Occipital lobe (tissue), 1 donor: ENCODE measurements at regions not wholly inside any gene's neighbourhood (a gene's known extent, or its start where the extent isn't known, plus 50 kb on each side); places are given as distances from the start of the nearest gene placed in this dataset.

Experiments used
- DNase-seq: peaks from one replicate; lab custom pipeline; 2025; lab: John Stamatoyannopoulos, UW

DNA sequence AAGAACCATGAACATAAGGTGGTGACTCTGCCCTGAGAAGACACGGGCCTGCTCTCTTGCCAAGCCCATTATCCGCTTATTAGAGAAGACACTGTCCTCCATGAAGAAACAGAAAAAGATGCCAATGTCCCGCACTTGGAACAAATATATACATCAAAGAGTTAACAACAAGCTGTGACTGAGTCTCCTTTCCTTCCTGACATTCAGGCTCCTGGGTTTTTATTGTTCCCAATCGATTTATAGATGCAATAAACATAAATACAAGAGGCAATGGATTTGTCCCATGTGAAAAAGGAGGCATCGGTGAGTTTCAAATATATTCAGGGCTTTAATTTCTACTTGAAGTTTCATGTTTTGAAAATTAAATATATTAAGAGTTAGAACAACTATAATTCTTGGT is 169.2 kb upstream of the CPEB2 start:
- no peak for DNase-seq

DNA sequence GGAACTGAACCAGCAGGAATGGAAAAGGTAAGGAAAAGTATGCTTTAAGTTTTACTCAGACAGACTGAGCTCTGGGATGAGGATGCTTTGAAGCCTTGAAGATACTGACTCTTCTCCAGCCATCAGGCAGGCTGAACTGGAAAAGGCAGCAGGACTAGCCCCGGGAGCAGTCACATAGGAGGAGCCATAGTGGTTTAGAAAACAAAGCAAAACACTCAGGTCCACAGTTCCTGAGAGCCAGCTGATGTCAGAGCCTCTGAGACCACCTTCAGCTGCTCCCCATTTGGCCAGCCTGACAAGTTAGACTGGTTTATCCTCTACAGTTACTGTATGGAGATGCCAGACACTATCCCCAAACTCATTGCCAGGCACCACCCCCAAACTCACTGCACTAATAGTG is 167.9 kb upstream of the CPEB2 start:
- no peak for DNase-seq

DNA sequence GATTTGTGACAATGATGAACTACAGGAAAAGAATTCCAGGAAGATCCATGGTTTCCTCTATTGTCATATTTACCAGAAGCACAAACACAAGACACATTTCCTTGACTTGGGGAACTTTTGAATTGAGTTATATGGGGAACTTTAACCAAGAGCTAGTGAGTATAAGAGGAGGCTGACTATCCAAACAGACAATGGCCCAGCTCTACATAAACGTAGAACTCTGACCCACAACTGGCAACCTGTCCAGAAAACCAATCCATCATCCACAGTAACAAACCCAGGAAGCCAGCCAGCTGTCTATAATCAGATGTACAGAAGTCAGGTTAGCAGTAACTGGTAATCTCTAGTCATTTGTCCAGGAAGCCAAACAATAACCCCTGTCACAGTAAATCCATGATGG is 167.0 kb upstream of the CPEB2 start:
- DNase-seq: no peak

DNA sequence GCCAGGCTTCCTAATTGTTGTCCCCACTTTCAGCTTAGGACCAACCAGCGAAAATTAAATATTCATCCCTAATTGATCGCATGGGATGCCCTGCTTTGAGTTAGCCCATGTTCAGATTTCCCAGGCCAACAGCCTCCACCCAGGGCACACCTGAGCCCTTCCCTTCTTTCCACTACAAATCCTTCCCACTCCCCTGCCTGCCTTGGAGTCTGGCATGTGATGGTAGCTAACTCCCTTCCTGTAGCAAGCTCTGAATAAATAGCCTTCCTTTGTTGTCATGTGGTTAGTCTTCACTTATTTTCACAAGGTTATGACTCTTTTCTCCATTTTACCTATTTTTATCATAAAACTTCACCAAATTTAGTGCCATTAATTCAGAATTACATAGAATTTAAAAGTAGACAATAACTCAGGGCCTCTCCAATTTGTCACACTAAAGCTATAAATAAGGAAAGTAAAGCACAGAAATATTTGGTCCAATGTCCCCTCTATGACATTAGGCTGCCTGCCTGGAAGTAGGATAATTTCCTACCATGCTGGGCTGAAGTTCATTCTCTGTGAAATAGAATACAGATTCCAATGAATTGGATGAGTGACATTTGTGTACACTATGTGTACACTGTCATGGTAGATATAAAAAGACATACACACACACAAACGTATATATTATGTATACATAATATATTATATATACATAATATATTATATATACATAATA is 166.4 kb upstream of the CPEB2 start:
- no peak for DNase-seq

DNA sequence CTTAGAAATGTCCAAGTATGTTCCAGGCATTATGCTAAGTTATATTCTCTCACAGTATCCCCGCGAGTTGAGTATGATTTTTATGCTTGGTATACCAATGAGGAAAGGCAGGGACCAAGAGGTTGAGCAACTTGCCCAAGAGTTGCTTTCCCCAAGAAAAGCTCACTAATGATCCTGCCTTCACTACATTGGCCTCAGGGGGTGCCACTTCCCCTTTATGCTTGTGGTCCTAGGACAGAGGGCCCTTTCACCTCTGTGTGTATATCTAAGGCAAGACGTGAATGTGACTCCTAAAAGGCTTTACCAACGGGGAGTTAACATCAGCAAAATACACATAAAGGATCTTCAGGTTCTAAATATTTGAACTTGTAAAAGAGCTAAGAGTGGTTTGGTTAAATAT is 164.4 kb upstream of the CPEB2 start:
- DNase-seq: no peak

DNA sequence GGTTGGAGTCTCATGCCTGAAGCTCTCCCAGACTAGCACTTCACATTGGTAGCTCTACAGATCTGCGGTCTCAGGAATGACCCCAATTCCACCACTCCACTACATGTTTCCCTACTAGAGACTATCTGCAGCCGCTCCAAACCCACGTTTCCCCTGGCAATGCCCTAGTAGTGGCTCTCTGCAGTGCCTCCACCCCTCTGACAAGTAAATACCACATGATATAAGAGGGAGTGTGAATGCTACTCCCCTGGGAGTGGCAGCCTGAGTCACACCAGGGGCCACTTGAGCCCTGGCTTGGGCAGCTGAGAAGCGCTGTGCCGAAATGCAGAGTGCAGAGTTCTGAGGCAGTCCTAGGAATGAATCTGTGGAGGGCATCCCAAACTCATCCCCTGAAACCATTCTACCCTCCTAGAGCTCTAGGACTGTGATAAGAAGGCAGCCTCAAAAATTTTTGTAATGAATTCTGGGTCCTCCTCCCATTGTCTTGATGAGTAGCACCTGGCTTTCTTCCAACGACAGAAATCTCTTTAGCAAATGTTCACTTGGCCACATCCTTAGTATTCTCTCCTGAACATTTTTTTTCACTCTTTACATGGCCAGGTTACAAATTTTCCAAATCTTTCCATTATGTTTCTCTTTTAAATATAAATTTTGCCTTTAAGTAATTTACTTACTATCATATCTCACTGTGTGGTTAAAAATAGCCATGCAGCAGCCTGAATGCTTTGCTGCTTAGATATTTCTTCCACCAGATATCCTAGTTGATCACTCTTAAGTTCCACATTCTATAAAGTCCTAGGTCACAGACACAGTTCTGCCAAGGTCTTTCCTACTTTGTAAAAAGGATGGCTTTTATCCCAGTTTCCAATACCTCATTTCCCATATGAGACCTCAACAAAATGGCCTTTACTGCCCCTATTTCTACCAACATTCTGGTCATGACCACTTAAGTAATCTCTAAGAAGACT is 160.2 kb upstream of the CPEB2 start:
- no peak for DNase-seq

DNA sequence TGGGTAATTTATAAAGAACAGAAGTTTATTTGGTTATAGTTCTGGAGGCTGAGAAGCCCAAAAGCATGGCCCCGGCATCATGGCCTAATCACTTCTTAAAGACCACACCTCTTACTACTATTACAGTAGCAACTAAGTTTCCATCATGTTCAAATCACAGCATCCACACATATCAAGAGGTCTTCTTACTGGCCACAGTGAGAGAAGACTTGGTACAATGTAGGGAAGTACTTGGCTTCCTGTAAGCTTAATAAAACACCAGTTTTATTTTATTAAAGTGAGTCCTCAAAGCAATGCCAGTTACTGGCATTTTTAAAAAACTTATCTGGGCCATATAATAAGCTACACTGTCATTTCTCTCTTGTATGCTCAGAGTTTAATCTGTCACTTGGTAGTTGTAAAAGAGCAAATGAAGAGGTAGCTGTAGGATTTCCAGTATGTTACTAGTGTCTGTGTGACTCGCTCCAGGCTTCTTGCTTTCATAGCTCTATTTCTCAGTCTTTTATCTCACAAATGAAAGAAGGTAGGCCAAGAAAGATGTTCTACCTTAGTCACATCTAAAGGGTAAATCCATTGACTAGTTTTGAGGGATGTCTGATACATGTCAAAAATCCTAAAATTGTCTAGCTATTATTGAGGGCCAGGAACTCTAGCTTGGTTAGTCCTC is 159.2 kb upstream of the CPEB2 start:
- DNase-seq: no peak

DNA sequence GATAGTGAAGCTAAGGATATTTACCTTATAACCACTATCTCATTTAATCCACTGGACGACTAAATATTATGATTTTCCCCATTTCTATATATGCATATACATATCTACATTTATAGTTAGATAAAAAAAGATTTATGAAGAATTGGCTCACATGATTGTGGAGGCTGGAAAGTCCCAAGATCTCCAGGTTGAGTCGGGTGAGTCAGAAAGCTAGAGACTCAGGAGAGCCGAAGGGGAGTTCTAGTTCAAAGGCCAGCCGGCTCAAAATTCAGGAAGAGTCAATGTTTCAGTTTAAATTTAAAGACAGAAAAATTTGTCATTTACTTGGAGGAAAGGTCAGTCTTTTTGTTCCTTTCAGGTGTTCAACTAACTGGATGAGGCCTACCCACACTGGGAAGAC is 158.2 kb upstream of the CPEB2 start:
- DNase-seq: no peak

DNA sequence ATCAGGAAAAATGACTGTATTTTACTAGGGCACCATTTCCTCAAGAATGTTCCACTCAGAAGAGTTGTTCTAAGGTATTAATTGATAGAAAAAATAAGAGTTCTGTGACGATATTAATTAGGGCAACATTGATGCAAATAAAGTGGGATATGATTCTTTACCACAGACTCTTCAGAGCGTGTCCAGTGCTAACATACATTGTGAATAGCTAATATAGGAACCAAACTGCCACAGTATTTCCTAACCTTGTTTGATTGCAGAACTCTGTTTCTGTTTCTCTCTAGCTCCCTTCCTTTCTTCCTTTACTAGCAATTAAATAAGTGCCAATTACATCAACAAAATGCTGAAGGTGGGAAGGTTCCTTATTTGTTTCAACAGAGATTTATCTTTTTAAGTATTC is 154.1 kb upstream of the CPEB2 start:
- DNase-seq: no peak

DNA sequence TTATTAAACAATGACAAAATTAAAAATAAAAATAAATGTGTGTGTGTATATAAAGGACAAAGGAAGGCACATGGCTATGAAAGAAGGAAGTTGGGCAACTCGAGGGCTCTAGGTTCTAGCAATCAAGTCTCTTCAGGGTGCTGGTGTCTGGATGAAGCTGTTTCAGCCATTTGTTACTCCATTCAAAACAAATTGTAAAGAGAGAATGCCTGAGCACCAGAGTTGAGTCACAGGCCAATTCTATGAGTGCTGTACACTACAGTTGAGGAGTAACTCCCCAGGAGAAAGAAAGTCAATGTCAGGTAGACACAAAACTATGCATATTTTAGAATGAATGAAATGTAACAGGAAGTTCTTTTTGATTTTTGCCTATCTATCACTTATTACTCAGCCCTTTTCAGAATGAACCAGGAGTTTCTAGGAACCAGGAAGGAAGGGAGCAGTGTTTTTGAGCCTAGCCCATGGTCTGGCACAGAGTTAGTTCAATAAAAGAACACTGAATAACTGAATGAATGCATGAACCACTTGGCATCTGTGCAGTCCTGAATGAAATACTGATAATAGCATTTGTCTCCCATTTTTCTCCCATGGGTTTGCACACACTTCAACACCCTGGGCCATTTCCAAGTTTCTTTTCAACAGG is 151.7 kb upstream of the CPEB2 start:
- no peak for DNase-seq

DNA sequence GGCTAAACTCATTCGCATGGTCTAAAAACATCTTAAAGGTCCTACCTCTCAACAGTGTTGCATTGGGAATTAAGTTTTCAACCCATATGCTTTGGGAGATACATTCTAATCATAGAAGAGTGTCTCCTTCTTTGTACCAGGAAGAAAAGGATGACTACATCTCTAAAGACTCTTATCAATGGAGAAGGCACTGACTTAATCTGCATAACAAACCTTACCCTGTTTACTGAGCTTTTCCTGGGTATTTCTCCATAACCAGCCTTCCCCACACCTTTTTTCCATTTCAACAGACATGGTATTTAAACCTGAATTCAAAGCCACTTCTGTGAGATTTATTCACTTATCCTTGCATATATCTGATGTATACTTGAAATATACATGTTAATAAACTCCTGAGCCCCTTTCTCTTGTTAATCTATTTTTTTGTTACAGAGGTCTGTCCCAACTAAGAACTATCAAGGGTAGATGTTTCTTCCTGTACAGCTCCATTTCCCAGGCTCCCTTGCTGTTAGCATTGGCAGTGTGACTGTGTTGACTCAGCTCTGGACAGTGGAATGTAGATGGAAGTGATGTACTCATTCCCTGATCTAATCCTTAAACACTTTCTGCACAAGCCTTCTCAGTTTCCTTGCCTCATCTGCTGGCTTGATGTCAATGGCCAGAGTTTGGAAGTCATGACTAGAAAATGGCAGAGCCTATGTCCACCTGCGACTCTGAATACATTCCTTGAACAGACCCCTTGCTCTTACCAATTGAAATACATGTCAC is 148.9 kb upstream of the CPEB2 start:
- no peak for DNase-seq

DNA sequence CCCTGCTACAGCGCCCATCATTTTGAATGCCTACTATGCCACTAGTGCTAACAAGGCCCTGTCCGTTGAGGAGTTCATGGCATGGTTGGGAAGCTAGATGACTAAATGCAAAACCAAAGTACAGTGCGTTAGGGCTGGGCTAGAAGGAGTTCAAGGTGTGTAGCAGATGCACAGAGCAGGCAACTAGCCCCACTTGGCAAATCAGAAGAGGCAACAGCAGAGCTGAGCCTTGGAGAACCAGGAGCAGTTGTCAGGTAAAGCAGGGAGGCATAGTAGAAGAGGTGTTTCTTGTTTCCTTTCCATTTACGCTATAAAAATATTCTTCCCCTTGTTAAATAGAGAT is 146.6 kb upstream of the CPEB2 start:
- DNase-seq: no peak

DNA sequence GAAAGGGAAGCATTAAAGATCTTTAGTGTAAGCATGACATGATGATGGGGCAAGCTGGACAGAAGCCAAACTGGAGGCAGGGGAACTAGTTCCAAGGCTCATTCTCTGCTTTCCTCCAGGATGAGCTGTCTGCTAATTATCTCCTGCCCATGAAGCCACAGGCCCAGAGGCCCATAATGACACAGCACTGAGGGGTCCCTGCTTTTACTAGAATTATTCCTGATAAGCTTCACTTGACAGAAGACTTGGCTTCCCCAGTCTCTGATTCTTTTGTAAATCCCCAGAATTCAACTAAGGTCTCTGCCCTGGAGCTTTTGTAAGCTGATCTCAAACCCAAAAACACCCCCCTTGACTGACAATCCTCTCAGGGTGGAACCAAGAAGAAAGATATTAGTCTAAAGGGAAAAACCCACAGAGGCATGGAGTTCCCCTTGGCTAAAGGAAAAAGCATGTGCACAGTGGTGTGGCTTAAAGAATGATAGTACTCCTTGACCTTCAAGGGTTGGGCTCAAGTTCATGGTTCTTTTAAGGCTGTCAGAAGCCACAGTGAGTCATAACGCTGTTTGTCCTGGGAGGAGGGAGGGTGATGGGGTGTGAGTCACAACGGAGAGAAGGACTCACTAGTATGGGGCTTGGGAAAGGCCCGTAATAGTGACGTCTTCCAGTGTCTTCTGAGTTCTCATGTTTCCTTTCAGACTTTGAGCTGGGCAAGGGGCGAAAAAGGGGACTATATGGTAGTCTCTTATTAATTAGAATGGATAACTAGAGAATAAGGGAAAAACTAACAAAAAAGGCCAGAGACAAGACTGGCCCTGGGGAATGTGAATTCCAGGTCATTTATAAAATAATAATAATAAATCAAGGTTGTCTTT is 146.0 kb upstream of the CPEB2 start:
- DNase-seq: no peak

DNA sequence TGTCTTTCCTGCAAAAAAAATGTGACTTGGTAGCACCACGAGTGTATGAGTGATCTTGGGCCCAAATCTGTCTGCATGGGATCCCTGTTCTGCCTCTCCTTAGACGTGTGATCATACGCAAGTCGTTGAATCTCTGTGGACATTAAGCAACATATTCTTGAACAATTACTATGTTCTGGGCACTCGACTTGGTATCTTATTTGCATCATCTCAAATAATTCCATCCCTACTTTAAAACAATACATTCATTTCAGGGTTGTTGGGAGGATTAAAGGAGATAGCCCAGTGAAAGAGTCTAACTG is 145.4 kb upstream of the CPEB2 start:
- DNase-seq: no peak

DNA sequence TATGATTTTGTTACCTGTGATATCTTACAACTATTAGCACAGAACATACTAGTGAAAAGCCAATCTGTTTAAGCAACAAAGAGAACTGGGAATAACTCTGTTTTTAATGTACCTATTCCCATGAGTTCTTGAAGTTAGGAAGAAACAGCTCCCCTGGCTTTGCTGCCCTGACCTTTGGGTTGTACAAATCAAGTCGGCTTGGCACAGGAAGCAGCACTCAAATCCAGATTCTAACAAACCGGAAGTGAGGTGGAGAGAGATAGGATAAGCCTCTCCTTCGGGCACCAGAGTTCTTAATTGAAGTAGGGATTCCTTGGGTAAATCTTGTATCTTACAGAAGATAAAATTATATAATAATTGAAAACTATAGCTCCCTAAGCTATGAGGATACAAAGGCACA is 144.8 kb upstream of the CPEB2 start:
- DNase-seq: no peak

DNA sequence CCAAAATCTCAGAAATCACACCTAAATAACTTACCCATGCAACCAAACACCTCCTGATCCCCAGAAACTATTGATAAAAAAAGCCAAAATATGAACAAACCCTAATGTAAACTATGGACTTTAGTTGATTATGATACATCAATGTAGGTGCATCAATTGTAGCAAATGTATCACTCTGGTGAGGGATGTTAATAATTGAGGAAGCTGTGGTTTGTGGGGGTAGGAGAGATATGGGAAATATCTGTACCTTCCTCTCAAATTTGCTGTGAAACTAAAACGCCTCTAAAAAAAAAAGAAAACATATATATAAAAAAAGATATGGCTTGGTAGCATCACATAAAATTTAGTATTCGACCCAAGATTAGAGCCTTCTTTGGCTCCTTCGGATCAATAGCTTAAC is 144.3 kb upstream of the CPEB2 start:
- no peak for DNase-seq

DNA sequence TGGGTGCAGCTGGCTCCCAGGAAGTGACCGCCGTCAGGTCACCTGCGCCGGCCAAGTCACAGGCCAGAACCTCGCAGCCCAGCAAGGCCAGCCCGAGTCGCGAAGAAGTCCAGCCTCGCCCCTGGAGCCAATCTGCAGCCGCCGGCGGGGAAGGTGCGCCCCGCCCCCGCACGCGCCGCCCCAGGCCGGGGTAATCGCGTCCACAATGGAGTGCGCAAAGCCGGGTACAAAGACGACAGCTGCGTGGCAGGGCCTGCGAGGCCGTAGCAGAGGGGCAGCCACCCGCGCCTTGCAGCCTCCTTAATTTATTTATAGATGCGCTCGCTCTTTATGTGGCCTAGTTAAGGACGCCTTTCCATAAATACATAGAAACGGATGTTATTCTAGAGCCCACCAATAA is 139.4 kb upstream of the CPEB2 start:
- no peak for DNase-seq

DNA sequence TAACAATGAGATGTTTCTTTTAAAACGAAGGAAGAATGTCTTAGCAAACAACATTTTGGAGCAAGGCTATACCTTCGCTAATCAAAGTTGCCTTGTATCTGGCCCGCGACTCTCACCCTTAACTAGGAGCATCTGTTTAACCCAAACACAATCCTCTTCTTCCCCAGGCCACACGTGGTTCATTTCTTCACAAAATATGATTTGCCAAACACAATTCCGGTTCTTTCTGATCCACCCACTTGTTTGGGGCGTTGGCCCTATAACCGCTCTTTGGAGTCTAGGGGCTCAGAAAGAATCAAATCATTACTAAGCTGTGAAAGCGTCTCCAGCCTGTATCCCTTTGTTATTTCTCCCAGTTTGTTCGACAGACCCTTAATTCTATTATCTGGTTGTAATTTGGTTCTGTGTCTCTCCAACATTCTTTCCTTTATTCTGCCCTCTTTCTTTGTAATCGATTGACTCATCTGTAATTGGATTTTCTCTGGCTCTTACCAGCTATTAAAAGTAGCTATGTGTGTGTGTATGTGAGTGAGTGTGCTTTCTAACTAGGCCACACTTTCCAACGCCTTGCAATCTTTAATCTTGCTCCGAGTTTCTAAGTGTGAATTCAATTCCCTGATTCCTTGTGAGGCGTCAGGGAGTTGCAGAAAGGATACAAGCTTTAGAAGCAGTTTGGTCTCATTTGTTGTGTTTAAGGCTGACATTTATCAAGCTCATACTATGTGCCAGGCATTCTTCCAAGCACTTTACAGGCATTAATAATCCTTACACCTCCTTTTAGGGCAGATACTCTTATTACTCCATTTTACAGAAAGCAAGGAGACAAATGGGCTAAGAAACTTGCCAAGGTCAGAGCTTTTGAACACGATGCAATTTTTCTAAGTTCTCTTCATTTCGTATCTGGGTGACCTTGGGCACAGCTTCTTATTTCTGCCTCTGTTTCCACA is 138.6 kb upstream of the CPEB2 start:
- no peak for DNase-seq

DNA sequence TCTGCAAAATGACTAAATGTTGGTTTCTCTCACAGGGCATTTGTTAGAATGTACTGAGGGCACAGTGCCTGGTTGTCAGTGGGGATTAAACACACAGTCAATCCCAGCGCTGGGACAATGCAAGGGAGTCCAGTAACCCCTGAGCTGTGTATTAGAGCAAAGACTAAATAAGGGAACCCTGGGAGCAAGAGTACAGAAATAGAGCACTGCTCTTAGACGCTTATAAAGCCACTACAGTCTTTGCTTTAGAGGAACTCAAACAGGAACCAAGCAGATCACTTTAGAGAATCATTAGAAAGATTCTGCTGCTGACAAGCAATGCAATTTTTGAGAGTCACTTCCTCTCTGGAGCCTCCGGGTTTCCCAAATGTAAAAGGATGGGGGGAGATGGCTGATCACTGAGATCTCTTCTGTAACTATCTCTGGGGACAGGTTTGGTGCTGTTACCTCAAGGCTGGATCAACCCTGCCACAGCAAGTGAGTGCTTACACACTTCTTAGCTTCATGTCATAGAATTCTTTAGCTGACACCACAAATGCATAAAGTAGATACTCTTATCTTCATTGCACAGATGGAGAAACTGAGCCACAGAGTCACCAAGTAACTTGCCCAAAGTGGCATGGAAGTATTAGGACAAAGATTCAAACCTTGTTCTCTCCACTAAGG is 137.8 kb upstream of the CPEB2 start:
- no peak for DNase-seq
